Non-pigmented ciliary epithelial cell (primary cell): ENCODE measurements at regions not wholly inside any gene's neighbourhood (a gene's known extent, or its start where the extent isn't known, plus 50 kb on each side); places are given as distances from the start of the nearest gene placed in this dataset.
A peak's percentile ranks its signal among the peaks of the same experiment; 100 is the strongest.

Experiments used
- DNase-seq: peaks from one replicate; pipeline ENCODE4 v3.0.0-alpha.2; 2010; ENCODE audit warnings: low read depth

- peak; percentile 90 for DNase-seq
These were observed 58.7 kb upstream of the TGM3 start for GRCh38 chr20:2237059-2237458.

- DNase-seq, result no peak
These were observed 57.2 kb upstream of the TGM3 start for GRCh38 chr20:2238601-2239000.

GRCh38 chr20:2240835-2241234, 55.0 kb upstream of the TGM3 start:
- DNase-seq, result no peak

GRCh38 chr20:2242678-2243077, 53.1 kb upstream of the TGM3 start:
- no peak for DNase-seq

- DNase-seq, result no peak
These were observed 51.3 kb upstream of the TGM3 start for GRCh38 chr20:2244523-2244922.

GRCh38 chr20:2244993-2245392, 50.8 kb upstream of the TGM3 start:
- no peak for DNase-seq

GRCh38 chr20:2245637-2246036, 50.2 kb upstream of the TGM3 start:
- DNase-seq, result no peak
